COLO668 (cell line): ENCODE measurements at regions not wholly inside any gene's neighbourhood (a gene's known extent, or its start where the extent isn't known, plus 50 kb on each side); places are given as distances from the start of the nearest gene placed in this dataset.
"Not testable (repeated sequence)": the region's sequence is repeated elsewhere in the genome, so short reads cannot be mapped to it uniquely, and the experiment has no call there.

ENCODE experiments used
- DNase-seq: peaks from one replicate; lab custom pipeline; 2025; ENCODE audit not compliant: unreplicated experiment; lab: John Stamatoyannopoulos, UW

DNA sequence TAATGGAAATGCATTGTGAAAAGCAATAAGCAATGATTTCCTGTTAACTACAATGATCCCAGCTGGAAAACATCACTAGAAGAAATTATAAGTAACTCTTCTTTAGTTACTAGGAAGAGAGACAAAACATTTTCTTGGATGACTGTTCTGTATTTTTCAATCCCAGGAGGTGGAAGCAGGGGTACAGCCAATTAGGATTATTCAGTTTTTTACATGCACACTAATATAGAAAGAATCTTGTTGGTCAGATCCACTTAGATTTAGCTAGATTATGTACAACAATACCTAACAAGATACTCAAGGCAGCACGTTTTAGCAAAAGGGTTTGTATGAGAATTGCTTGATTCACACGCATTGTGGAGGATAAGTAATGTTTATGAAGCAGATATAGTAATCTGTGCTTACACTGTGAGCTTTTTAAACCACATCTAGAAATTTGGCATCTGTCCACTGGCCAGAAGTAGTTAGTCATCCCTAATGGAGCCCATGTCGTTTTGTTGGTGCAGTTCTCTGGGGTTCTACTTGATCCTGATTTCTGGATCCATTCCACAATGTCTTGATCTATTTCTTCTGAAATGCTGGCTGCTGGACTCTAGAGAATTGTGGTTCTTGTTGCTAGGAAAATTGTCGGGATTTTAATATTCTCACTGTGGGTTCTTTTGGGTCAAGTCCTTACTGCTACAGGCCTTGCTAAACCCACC, 199.7 kb downstream of the ADCYAP1 start:
- DNase-seq: no peak

DNA sequence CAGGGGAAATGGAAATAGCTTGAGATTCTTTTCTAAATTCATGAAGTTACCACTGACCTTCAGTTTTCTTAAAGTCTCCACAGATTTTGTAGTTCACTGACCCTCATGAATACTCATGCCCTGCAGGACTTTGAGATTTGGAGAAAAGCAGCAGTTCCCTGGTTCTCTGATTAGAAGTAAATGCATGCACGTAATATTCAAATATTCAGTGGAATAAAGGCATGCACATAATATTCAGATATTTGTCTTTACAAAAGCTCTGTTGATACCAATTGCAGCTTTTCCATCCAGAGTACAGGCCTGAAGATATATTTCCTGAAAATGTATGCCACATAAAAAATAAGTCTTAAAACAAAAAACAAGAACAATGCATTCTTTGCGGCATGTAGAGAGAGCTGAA, 219.8 kb downstream of the ADCYAP1 start:
- no peak for DNase-seq

DNA sequence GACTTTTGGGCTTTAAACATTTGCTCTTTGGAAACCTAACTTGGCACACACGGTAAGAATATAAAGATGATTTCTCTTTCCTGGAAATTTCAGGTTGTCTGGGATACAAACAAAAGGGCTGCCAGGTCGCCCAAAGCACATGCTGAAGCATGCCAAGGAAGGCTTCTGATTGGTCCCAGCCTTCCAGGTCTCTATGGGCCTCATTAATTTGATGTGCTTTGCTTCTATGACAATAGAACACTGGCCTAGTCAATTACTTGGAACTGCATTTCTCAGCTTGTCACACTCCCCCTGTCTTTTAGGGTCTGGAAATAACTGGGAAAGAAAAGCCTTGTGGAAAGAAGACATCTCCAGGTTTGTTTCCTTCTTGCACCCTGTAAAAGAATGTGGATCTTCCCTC, 228.9 kb downstream of the ADCYAP1 start:
- no peak for DNase-seq

DNA sequence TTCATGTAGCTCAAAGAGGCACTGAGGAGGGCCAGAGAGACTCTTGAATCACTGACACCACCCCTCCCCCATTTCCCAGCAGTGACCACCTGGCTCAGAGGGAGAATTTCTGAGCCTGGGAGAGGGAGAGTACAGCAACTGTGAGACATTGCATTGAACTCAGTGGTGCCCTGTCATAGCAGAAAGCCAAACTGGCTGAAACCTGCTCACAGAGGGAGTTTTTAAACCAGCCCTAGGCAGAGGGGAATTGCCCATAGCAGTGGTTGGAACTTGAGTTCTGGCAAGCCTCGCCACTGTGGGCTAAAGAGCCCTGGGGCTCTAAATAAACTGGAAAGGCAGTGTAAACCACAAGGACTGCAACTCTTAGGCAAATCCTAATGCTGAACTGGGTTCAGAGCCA, 243.1 kb downstream of the ADCYAP1 start:
- no peak for DNase-seq

DNA sequence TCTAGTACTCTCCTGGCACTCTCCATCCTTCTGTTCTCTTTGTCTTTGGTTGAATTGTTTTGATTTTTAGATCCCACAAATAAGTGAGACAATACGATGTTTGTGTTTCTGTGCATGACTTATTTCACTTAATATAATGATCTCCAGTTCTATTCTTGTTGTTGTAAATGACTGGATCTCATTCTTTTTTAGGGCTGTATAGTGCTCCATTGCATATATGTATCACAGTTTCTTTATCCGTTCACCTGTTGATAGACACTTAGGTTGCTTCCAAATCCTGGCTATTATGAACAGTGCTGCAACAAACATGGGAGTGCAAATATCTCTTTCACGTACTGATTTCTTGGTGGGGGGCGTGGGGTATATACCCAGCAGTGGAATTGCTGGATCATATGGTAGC, 245.0 kb downstream of the ADCYAP1 start:
- no peak for DNase-seq

DNA sequence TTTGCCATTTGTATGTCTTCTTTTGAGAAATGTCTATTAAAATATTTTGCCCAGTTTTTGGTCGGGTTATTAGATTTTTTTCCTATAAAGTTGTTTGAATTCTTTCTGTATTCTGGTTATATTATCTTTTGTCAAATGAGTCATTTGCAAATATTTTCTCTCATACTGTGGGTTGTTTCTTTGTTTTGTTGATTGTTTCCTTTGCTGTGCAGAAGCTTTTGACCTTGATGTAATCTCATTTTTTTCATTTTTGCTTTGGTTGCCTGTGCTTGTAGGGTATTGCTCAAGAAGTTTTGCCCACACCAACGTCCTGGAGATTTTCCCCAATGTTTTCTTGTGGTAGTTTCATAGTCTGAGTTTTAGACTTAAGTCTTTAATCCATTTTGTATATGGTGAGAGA, 245.7 kb downstream of the ADCYAP1 start:
- no peak for DNase-seq

DNA sequence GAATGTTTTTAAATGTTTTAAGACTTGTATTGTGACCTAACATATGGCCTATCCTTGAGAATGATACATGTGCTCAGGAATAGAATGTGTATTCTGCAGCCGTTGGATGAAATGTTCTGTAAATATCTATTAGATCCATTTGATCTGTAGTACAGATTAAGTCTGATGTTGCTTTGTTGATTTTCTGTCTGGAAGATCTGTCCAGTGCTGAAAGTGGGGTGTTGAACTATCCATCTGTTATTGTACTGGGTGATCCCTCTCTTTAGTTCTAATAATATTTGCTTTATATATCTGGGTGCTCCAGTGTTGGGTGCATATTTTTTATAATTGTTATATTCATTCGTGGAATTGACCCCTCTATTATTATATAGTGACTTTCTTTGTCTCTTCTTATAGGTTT, 248.3 kb downstream of the ADCYAP1 start:
- not testable (repeated sequence) for DNase-seq

DNA sequence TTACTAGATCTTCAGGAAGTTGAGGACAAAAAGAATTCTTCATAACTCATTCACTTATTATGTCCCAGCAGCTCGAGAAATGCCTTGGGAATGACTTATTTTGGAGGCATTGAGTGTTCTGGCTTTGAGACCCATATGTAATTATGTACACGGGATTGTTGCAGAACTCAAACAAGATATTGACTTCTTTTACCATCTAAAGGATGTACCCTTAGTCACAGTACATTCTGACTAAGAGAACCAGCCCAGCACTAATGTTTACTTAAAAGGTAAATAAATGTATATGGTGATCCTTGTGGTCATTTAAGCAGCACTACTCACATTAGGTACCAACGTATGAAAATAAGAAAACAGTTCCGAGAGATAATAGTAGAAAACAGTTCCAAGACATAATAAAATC, 268.9 kb downstream of the ADCYAP1 start:
- DNase-seq: no peak

DNA sequence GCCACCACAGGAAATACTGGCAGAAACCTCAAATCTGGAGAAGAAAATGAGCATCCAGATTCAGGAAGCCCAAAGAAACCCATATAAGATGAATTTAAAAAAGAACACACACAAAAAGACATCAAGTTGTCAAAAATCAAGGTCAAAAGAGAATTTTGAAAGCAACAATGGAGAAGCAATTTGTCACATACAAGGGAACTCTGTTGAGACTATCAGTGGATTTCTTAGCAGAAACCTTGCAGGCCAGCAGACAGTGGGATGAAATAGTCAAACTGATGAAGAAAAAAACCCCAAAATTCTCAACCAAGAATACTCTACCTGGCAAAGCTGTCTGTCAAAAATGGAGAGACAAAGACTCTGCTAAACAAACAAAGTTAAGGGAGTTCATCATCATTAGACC, 272.6 kb downstream of the ADCYAP1 start:
- DNase-seq: no peak

DNA sequence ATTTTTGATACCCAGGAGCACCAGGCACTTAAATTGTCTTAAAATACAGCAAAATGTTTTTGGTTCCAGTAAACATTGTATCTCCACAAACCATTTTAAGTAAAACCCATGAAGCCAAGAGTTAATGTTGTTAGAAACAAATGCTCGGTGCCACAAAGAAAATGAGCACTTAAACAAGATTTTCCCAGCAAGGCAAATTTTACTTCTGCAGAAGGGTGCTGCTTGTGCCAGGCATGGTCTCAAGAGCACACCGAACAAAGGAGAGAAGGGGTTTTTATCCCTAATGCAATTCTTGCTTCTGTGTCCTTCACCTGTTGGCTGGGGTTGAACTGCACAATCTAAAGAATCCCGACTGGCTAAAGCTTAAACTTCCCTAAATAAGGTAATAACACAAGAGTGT, 286.7 kb downstream of the ADCYAP1 start:
- no peak for DNase-seq

DNA sequence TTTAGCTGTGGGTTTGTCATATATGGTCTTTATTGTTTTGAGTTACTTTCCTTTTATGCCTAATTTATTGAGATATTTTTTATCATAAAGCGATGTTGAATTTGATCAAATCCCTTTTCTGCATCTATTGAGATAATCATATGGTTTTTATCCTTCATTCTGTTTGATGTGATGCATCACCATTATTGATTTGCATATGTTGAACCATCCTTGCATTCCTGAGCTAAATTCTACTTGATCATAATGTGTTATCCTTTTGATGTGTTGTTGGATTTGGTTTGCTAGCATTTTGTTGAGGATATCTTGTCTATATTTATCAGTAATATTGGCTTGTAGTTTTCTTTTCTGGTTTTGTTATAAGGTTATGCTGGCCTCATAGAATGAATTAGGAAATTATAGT, 308.5 kb downstream of the ADCYAP1 start:
- DNase-seq: no peak

DNA sequence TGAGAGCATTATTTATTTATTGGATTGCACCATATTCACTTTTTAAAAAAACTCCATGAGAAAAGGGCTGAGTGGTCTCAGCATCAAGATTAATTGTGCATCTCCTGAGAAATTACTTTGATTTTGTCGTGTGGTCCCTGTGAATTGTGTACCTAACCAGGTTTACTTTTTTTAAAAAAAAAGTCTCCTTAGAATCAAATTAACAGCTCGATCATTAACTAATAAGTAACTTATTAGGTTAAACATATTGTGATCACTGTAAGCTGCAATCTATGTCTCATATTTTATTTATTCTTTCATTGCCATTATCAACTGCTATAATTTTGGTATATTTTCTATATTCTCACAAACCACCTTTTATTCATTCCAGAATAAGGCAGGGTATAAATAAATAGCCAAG, 318.2 kb downstream of the ADCYAP1 start:
- no peak for DNase-seq

DNA sequence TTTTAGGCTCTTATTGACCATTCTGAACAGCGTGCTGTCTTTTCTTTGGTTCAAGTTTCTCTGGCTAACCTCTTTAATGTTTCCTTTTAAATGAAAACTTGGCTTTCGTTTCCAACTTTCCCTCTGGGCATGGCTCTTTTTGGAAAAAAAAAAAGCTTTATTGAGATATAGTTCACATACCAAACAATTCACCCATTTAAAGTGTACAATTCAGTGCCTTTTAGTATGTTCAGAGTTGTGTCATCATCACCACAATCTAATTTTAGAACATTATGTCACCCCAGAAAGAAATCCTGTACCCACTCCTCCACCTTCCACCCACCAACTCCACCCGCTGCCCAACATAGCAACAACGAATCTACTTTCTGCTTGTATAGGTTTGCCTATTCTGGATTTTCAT, 322.4 kb downstream of the ADCYAP1 start:
- DNase-seq: no peak

DNA sequence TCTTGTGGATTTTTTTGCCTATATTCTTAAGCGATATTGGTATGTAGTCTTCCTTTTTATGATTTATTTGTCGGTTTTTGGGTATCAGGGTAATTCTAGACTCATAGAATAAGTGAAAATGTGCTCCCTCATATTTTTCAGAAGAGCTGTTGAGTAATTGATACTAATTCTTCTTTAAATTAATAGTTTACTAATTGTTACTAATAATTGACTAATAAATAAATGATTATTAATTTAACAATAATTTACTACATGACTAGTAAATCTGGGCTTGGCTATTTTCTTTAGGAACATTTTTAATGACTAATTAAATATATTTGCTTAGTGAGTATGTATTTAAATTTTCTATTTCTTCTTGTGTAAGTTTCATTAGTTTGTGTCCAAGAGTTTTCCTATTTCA, 325.0 kb downstream of the ADCYAP1 start:
- DNase-seq: no peak

DNA sequence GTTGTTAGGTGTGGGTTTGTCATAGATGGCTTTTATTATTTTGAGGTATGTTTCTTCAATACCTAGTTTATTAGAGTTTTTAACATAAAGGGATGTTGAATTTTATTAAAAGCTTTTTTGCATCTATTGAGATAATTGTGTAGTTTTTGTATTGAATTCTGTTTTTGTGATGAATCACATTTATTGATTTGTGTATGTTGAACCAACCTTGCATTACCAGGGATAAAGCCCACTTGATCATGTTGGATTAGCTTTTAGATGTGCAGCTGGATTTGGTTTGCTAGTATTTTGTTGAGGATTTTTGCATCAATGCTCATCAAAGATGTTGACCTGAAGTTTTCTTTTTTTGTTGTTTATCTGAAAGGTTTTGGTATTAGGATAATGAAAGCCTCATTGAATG, 328.2 kb downstream of the ADCYAP1 start:
- no peak for DNase-seq

DNA sequence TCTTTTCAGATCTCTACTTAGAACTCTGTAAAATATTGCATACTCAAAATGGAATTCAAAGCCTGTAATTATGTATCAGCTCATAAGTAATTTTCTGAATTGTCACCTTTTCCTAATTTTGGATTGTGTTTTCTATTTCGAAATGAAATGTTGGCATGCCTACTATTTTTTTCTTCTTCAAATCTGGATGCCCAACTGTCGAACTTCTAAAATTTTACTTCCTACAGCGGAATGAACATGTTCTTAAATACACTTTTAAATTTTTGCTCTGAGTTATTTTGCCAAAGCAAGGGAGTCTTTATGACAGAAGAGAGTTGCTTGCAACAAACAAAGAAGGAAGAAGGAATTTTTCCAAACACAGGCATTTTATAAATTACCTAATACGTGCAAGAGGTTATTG, 336.0 kb downstream of the ADCYAP1 start:
- no peak for DNase-seq

DNA sequence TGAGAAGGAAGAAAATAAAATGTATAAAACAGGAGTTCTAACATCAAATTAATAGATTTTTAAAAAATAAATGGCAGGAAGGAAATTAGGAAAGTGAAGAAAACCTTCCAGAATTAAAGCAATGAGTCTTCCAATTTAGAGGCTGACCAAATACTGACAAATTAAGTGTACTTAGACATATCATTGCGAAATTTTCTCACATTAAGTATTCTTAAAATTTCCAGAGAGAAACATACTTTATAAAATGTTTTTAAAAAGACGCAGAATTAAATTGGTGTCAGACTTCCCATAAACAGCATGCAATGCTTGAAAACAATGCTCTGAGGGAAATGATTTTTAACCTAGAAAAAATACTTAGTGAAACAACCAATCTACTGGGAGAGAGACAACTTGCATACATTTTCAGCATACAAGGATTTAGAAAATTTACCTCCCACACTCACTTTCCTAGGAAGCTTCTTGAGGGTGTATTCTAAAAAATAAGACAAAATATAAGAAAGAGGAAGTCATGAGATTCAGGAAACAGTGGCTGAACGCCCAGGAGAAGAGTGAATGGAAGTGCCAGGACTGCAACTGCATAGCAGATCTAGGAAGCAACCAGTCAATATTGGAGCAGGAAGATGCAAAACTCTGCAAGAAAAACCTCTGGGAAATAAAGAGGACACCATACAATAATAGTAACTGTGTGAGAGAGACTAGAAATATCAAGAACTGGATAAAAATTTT, 339.9 kb downstream of the ADCYAP1 start:
- no peak for DNase-seq

DNA sequence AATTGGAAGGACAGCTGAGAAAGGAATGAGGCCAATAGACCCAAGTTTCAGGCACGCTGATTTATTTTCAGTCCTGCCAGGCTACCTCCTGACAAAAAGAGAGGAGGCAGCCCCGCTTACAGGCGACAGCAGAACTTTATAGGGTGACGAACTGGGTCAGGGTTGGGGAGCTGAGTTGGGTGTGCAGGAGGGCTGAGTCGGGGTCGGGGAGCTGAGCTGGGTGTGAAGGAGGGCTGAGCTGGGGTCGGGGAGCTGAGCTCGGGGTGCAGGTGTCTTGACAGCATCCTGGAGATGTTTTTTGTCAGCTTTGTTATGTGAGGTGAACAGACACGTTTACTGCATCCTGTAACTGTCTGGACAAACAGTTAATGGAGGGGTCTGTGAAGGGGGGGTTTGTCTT, 342.2 kb downstream of the ADCYAP1 start:
- DNase-seq: no peak

DNA sequence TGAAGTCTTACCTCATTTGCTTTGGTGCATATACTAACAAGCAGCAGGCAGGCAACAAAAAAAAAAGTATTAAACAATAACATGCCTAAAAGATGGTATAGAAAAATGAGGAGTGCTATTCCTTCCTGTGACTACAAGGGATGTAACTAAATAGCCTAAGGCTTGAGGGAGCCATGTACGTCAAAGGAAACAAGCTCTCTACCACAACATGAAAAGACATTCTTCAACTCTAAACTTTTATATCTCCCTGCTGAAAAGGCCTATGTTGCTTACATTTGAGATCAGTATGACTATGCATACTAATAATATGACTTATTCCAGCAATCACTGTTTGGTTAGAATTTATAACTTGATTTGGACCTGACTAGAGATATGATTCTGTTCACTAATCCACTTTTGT, 347.9 kb downstream of the ADCYAP1 start:
- DNase-seq: no peak

DNA sequence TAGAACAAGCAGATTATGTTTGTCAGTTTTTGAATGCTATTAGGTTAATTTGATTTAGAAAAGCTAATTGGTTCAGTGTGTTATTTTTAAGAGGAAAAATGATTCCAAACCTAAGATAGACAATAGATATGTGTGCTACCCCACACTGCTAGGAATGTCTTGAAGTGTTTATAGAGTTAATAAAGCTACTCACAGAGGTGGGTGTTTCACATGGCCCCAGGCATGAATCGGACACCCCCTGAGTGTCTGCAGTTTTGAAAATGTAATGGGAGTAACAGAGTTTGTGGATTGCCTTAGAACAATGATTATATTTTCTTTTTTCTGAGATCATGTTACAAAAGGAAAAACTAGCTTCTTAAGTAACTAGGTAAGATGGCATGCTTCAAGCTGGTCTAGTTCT, 348.3 kb downstream of the ADCYAP1 start:
- no peak for DNase-seq

DNA sequence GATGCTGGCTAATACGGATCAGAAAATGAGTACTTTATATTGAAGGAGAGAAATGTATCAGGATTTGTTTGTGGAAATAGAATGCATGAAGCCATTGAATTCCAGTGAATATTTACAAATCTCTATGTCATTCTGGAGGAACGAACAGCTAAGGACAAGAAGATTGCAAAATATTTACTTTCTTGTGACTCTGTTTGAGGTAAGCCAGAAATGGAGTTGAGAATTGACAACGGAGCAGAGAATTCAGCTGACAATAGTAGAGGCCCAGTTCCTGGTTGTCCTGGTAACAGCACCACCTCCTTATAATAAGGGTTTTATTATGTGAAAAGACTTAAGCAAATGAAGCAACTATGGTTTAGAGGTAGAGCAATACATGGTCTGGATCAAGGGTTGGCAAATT, 349.2 kb downstream of the ADCYAP1 start:
- no peak for DNase-seq

DNA sequence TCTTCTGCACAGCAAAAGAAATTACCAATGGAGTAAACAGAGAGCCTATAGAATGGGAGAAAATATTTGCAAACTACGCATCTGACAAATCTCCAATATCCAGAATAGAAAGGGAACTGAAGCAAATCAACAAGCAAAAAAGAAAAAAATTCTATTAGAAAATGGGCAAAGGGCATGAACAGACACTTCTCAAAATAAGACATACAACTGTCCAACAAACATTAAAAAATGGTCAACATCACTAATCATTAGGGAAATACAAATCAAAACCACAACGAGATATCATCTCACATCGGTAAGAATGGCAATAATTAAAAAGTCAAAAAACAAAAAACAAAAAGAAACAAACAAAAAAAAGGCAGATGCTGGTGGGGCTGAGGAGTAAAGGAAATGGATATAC, 356.4 kb downstream of the ADCYAP1 start:
- DNase-seq: no peak

DNA sequence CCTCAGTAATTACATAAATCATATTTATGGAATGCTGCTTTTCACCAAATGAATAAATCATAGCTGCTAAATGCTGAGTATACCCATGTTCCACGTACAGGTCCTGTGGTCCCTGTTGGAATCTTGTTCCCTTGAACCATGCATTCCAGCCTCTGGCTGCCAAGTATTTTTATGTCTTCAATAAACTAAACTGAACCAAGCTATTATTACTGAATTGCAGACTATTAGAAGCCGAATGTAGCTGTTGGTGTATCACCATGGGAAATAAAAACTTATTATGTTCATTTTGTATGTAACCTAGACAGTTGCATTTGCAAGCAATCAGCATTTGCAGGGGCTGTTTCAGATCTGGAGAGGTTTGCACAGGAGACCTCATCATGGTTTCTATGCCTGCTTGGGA, 362.4 kb downstream of the ADCYAP1 start:
- no peak for DNase-seq
